Adrenal gland (tissue), 9 donors: ENCODE measurements at regions not wholly inside any gene's neighbourhood (a gene's known extent, or its start where the extent isn't known, plus 50 kb on each side); places are given as distances from the start of the nearest gene placed in this dataset.

Source experiments
- DNase-seq, 7 donors: peaks; one replicate each; pipeline ENCODE4 v3.0.0-alpha.2; 2019 to 2020
- H3K27ac ChIP-seq, 5 donors: fragments of 200-600 bp; sonication (generic) in 4 of 5; 1 replicate in 3 of 5; 2 replicates in 2 of 5; pipeline versions ENCODE4 v1.5.1 to v1.8.0; 2016 to 2020; ENCODE audit warnings: mild to moderate bottlenecking in 1 of 5
- H3K27me3 ChIP-seq: fragments of 200-600 bp; 2 replicates; pipeline ENCODE4 v1.8.0; 2021
- H3K36me3 ChIP-seq, 2 donors: fragments of 200-600 bp; replicated peaks in 1 of 2; 1 replicate in 1 of 2; 2 replicates in 1 of 2; pipeline versions ENCODE4 v1.5.1 to v1.8.0; 2018 to 2022
- H3K4me1 ChIP-seq, 2 donors: fragments of 200-600 bp; replicated peaks in 1 of 2; 1 replicate in 1 of 2; 2 replicates in 1 of 2; pipeline versions ENCODE4 v1.5.1 to v1.8.0; 2018 to 2021
- H3K4me3 ChIP-seq, 4 donors: fragments of 200-600 bp; sonication (generic) in 3 of 4; one replicate each; pipeline ENCODE4 v1.5.1; 2016 to 2018
- H3K9me3 ChIP-seq, 3 donors: fragments of 200-600 bp; sonication (generic) in 1 of 3; replicated peaks in 1 of 3; 1 replicate in 2 of 3; 2 replicates in 1 of 3; pipeline versions ENCODE4 v1.5.1 to v1.8.0; 2016 to 2021
- POLR2A ChIP-seq, 2 donors: fragments of 450-650 bp; IDR thresholded peaks; one replicate each; pipeline ENCODE4 v1.6.1; 2017; ENCODE audit warnings: antibody characterized with exemption in 2 of 2, mild to moderate bottlenecking in 2 of 2, moderate library complexity in 1 of 2
- WGBS, 4 donors: extraction: QIAGEN DNeasy Blood & Tissue Kit in 2 of 4; methylation state at CpG; one replicate each; pipeline versions ENCODE4 v1.1.5 to v1.1.7; 2013 to 2017; 5-methylcytosine and 5-hydroxymethylcytosine counted together
- intact Hi-C, 2 donors: fragments of 100-400 bp; cut with DNase I; formaldehyde crosslinking; loops; one replicate each; pipeline versions ENCODE4 v1.14.1 to v1.15.0; 2022 to 2023
- TF ChIP-seq, protein P1 (sequence below), 6 experiments: fragments of 450-650 bp in 4 of 6; fragments of 200-600 bp in 2 of 6; sonication (generic) in 1 of 6; IDR thresholded peaks; 1 replicate in 5 of 6; 2 replicates in 1 of 6; pipeline versions ENCODE4 v1.5.1 to v1.8.0; 2016 to 2021; ENCODE audit warnings: antibody characterized with exemption in 6 of 6, mild to moderate bottlenecking in 2 of 6, moderate library complexity in 1 of 6
- donor health status: healthy with polysubstance abuse.
- donor health status: Bipolar disorder and iron deficiency.
- donor health status: DM: yes; HTN: yes; CAD: no.
- donor health status: DM: no; HTN: no; CAD: no.
- donor health status: DM: no; HTN: no; CAD: no.

DNA sequence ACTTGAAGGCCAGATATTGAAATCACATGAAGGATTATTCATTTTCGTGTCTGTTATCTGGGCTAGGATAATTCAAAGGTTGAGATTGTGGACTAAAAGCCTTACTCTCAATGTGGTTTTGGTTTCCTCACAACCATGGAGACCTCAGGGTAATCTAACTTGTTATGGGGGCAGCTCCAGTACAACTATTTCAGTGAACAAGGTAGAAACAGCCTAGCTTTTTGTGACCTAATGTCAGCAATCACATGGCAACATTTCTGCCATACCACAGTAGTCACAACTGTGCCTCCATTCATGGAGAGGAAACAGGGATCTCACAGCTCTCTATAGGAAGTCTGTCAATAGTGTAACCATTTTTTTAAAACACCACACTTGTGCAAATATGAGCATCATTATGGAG is 62.4 kb upstream of the RARB start:
- Histone ChIP-seq H3K4me3 (no peak overlapping the region), H3K27me3 (no peaks in the 10 kb centered on the region), H3K9me3 (no peaks in the 10 kb centered on the region), H3K36me3 (no peaks in the 10 kb centered on the region), H3K4me1 (no peaks in the 10 kb centered on the region), H3K27ac (no peak overlapping the region)
- WGBS, 4 donors, result 56 to 65% (median 63%) methylated on average over 1 of the region's 1 CpG
- intact Hi-C loops, result no loop called here
- no peak for DNase-seq
- TF ChIP-seq, protein P1, sequence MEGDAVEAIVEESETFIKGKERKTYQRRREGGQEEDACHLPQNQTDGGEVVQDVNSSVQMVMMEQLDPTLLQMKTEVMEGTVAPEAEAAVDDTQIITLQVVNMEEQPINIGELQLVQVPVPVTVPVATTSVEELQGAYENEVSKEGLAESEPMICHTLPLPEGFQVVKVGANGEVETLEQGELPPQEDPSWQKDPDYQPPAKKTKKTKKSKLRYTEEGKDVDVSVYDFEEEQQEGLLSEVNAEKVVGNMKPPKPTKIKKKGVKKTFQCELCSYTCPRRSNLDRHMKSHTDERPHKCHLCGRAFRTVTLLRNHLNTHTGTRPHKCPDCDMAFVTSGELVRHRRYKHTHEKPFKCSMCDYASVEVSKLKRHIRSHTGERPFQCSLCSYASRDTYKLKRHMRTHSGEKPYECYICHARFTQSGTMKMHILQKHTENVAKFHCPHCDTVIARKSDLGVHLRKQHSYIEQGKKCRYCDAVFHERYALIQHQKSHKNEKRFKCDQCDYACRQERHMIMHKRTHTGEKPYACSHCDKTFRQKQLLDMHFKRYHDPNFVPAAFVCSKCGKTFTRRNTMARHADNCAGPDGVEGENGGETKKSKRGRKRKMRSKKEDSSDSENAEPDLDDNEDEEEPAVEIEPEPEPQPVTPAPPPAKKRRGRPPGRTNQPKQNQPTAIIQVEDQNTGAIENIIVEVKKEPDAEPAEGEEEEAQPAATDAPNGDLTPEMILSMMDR (IDR thresholded peaks at IDR 0.05), result no peak
- no peak for TF ChIP-seq POLR2A (IDR thresholded peaks at IDR 0.05)

DNA sequence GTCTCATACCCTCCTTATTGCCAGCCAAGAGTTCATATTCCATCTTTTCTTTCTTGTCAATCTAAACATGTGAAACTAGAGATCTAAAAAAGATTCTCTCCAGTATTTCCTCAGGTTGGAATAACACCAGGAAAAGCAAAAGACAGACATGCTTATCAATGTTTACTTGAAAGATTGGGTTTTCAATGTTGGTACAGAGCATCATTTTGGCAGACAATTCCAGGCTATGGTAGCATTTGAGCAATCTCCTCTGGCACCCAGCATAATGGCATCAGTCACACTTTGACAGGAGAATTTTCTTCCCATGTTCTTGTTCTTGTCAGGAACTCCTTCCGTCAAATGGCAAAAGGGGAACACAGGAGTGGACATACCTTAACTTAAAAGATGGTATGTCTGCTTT is 61.0 kb upstream of the RARB start:
- H3K4me3 ChIP-seq, result no peak overlapping the region
- 88 to 100% (median 97%) methylated on average over 1 of the region's 1 CpG for WGBS, 4 donors
- TF ChIP-seq POLR2A (IDR thresholded peaks at IDR 0.05), result no peak
- TF ChIP-seq, protein P1 (IDR thresholded peaks at IDR 0.05), result no peak

DNA sequence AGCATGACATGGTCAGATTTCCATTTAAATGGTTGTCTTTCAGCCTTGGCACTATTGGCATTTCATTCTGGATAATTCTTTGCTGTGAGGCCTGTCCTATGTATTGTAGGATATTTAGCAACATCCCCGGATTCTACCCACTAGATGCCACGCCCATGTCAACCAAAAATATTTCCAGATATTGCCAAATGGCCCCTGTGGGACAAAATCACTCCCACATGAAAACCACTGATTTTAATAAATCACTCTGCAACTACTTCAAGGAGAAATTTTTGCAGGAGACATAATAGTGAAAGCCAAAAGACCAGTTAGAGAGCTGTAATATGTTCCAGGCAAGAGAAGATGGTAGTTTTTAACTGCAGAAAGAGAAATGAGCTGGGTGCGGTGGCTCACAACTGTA is 55.9 kb upstream of the RARB start:
- TF ChIP-seq POLR2A (IDR thresholded peaks at IDR 0.05), result no peak
- TF ChIP-seq, protein P1 (IDR thresholded peaks at IDR 0.05), result no peak
- Histone ChIP-seq H3K4me1 (no peaks in the 10 kb centered on the region), H3K9me3 (no peaks in the 10 kb centered on the region), H3K4me3 (no peak overlapping the region), H3K36me3 (no peaks in the 10 kb centered on the region), H3K27ac (no peak overlapping the region), H3K27me3 (no peaks in the 10 kb centered on the region)
- intact Hi-C loops, result no loop called here
- DNase-seq, result no peak
- 52 to 79% (median 65%) methylated on average over 3 of the region's 3 CpGs for WGBS, 4 donors

More for the DNA sequence above, 61.0 kb upstream of the RARB start:
- no peaks in the 10 kb centered on the region for H3K36me3 ChIP-seq
- no peak for DNase-seq
- intact Hi-C loops, result no loop called here
- H3K4me1 ChIP-seq, result no peaks in the 10 kb centered on the region
- H3K27ac ChIP-seq, result no peak overlapping the region
- no peaks in the 10 kb centered on the region for H3K9me3 ChIP-seq
- H3K27me3 ChIP-seq, result no peaks in the 10 kb centered on the region

DNA sequence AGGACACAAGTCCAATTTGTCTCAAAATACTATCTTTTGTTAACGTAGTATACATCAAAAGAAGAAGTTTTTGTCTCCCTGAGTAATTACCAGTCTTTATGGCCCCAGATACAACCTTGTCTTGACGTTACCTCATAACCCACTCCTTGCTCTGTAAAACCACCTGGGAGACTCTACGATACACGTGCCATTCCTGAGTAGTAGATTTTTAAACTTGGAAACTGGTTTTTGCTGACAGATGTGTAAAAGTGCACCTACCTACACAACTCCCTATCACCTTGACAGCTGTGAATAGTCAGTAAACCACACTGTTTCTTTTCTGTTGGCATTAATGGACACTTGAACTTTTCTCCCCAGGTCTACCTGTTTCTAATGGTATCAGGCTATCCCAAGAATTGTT is 51.7 kb upstream of the RARB start:
- DNase-seq, result no peak
- no peak overlapping the region for H3K4me3 ChIP-seq
- TF ChIP-seq, protein P1 (IDR thresholded peaks at IDR 0.05), result no peak
- TF ChIP-seq POLR2A (IDR thresholded peaks at IDR 0.05), result no peak
- 52 to 64% (median 60%) methylated on average over 4 of the region's 4 CpGs for WGBS, 4 donors
- H3K27ac ChIP-seq, result no peak overlapping the region
- H3K4me1 ChIP-seq, result peaks cover 0 to 6% of the 10 kb centered on the region in 2 donors
- no peaks in the 10 kb centered on the region for H3K9me3 ChIP-seq
- no peaks in the 10 kb centered on the region for H3K36me3 ChIP-seq
- no peaks in the 10 kb centered on the region for H3K27me3 ChIP-seq
- intact Hi-C loops, result no loop called here
